ENCODE measurements at regions not wholly inside any gene's neighbourhood (a gene's known extent, or its start where the extent isn't known, plus 50 kb on each side); places are given as distances from the start of the nearest gene placed in this dataset.

DNA sequence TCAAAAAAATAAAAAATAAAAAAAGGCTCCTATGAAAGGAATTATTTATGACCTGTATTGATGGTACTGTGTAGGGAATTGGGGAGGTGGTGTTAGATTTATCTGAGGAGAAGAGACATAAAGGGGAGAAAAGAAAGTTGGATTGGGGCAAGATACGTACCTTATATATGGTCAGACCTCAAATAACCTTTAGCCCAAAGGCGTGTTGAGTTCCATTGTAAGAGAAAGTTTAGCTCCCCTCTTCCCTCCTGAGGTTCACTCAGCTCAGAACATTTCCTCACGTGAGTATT, 296.9 kb downstream of the ADGB start:
- TF ChIP-seq CTCF (IDR thresholded peaks at IDR 0.05; ENCODE audit: low read depth, low read length) (no peak), MYC (IDR thresholded peaks at IDR 0.05; ENCODE audit: low read depth, low read length) (no peak), POLR2A (IDR thresholded peaks at IDR 0.05; ENCODE audit: extremely low read depth, insufficient read length) (no peak)
